NT2/D1 (cell line): ENCODE measurements at regions not wholly inside any gene's neighbourhood (a gene's known extent, or its start where the extent isn't known, plus 50 kb on each side); places are given as distances from the start of the nearest gene placed in this dataset.

Experiments
- SUZ12 ChIP-seq: IDR thresholded peaks from 2 replicates; pipeline ENCODE4 v1.6.1; 2011; ENCODE audit not compliant: insufficient read length, insufficient read depth; ENCODE audit errors: extremely low read depth
- YY1 ChIP-seq: IDR thresholded peaks from 2 replicates; pipeline ENCODE4 v1.6.1; 2011; ENCODE audit not compliant: insufficient read length, insufficient read depth
- ZNF274 ChIP-seq: IDR thresholded peaks from 2 replicates; pipeline ENCODE4 v1.6.1; 2011; ENCODE audit warnings: mild to moderate bottlenecking, low read depth, low read length

- TF ChIP-seq YY1 (no peak), SUZ12 (no peak), ZNF274 (no peak)
Observed at GRCh38 chr14:61630399-61631044, 64.8 kb upstream of the HIF1A start.
